ENCODE measurements at regions not wholly inside any gene's neighbourhood (a gene's known extent, or its start where the extent isn't known, plus 50 kb on each side); places are given as distances from the start of the nearest gene placed in this dataset.

- TF ChIP-seq THAP7 (CRISPR knock-in tag; IDR thresholded peaks at IDR 0.05): no peak
- TF ChIP-seq ZNF766 (CRISPR knock-in tag; IDR thresholded peaks at IDR 0.05; ENCODE audit: borderline replicate concordance): peak; percentile 86; the same call in 1 of the 2 replicates
- no peak for TF ChIP-seq ZNF713 (CRISPR knock-in tag; IDR thresholded peaks at IDR 0.05)
- 0 out of 2 replicates have a peak, but pooled peaks have one; percentile 55 for TF ChIP-seq ZFP1 (CRISPR knock-in tag; IDR thresholded peaks at IDR 0.05)
- TF ChIP-seq XRCC5 (optimal IDR thresholded peaks at IDR 0.05; ENCODE audit: low read length): peak; percentile 83
- peak; percentile 55 for TF ChIP-seq HOXA5 (CRISPR knock-in tag; IDR thresholded peaks at IDR 0.05)
- TF ChIP-seq ZNF879 (CRISPR knock-in tag; IDR thresholded peaks at IDR 0.05): no peak
- peak; percentile 14; the same call in 1 of the 2 replicates for TF ChIP-seq ZMYM3 (CRISPR knock-in tag; IDR thresholded peaks at IDR 0.05)
- TF ChIP-seq TBX2 (CRISPR knock-in tag; IDR thresholded peaks at IDR 0.05; ENCODE audit: borderline replicate concordance): peak; percentile 94
- TF ChIP-seq MEIS1 (CRISPR knock-in tag; IDR thresholded peaks at IDR 0.05; ENCODE audit: borderline replicate concordance): 0 out of 2 replicates have a peak, but pooled peaks have one; percentile 57
- TF ChIP-seq GATAD1 (CRISPR knock-in tag; IDR thresholded peaks at IDR 0.05): peak; percentile 61
- TF ChIP-seq MATR3 (CRISPR knock-in tag; IDR thresholded peaks at IDR 0.05): no peak
- peak; percentile 99 for TF ChIP-seq ZNF503 (CRISPR knock-in tag; IDR thresholded peaks at IDR 0.05)
- TF ChIP-seq NR2F1 (CRISPR knock-in tag; IDR thresholded peaks at IDR 0.05): peak in 1 of 2 experiments; percentile 77; a peak in 2 of 4 replicates
- TF ChIP-seq NFKBIZ (CRISPR knock-in tag; IDR thresholded peaks at IDR 0.05): peak; percentile 60; the same call in 1 of the 2 replicates
- TF ChIP-seq ZNF597 (CRISPR knock-in tag; IDR thresholded peaks at IDR 0.05): no peak
- 0 out of 2 replicates have a peak, but pooled peaks have one; percentile 54 for TF ChIP-seq HOXA9 (CRISPR knock-in tag; IDR thresholded peaks at IDR 0.05; ENCODE audit: borderline replicate concordance)
- no peak for TF ChIP-seq ZNF687 (CRISPR knock-in tag; IDR thresholded peaks at IDR 0.05)
- TF ChIP-seq NR2F6 (IDR thresholded peaks at IDR 0.05): peak; percentile 95
- peak; percentile 90 for TF ChIP-seq NR2F6 (CRISPR knock-in tag; IDR thresholded peaks at IDR 0.05)
- TF ChIP-seq ZFY (CRISPR knock-in tag; IDR thresholded peaks at IDR 0.05): peak; percentile 53
- TF ChIP-seq HNF4G (IDR thresholded peaks at IDR 0.05; ENCODE audit: borderline replicate concordance, low read depth, low read length): peak; percentile 24; the same call in 1 of the 2 replicates
- TF ChIP-seq HNF4G (CRISPR knock-in tag; IDR thresholded peaks at IDR 0.05; ENCODE audit: borderline replicate concordance, low read depth): 0 out of 2 replicates have a peak, but pooled peaks have one; percentile 49
These were observed 63.8 kb upstream of the BZW1 start (continued) for GRCh38 chr2:200747668-200748618.

Measured in HepG2 (cell line).